Left lung (tissue), 4 donors: ENCODE measurements at regions not wholly inside any gene's neighbourhood (a gene's known extent, or its start where the extent isn't known, plus 50 kb on each side); places are given as distances from the start of the nearest gene placed in this dataset.

Source experiments
- ATAC-seq: fragments of 200-7000 bp; cut with Tn5 transposase; one replicate; pipeline ENCODE4 v1.9.1; 2020; ENCODE audit warnings: moderate library complexity
- DNase-seq, 4 donors: peaks; one replicate each; pipeline ENCODE4 v3.0.0-alpha.2; 2013 to 2020
- H3K27ac ChIP-seq, 2 donors: fragments of 200-600 bp; sonication (generic) in 1 of 2; one replicate each; pipeline versions ENCODE4 v1.5.0 to v1.8.0; 2020 to 2021
- H3K27me3 ChIP-seq, 2 donors: fragments of 200-600 bp; sonication (generic) in 1 of 2; one replicate each; pipeline versions ENCODE4 v1.5.0 to v1.8.0; 2020 to 2021
- H3K36me3 ChIP-seq, 2 donors: fragments of 200-600 bp; sonication (generic) in 1 of 2; one replicate each; pipeline versions ENCODE4 v1.5.0 to v1.8.0; 2020 to 2021
- H3K4me1 ChIP-seq, 2 donors: fragments of 200-600 bp; one replicate each; pipeline ENCODE4 v1.8.0; 2021
- H3K4me3 ChIP-seq, 2 donors: fragments of 200-600 bp; sonication (generic) in 1 of 2; one replicate each; pipeline versions ENCODE4 v1.5.0 to v1.8.0; 2020 to 2021; ENCODE audit warnings: mild to moderate bottlenecking in 1 of 2
- H3K9me3 ChIP-seq, 2 donors: fragments of 200-600 bp; sonication (generic) in 1 of 2; one replicate each; pipeline versions ENCODE4 v1.5.0 to v1.8.0; 2020 to 2021
- CTCF ChIP-seq, 2 donors: fragments of 200-600 bp; sonication (generic) in 1 of 2; IDR thresholded peaks; one replicate each; pipeline versions ENCODE4 v1.5.0 to v1.8.0; 2021; ENCODE audit warnings: antibody characterized with exemption in 2 of 2
- intact Hi-C, 2 donors: fragments of 100-400 bp; cut with DNase I; formaldehyde crosslinking; loops; one replicate each; pipeline versions ENCODE4 v1.11.2 to v1.14.2; 2022
- donor health status: DM: no; HTN: yes; CAD: no.
- donor health status: DM: no; HTN: no; CAD: no.

GRCh38 chr7:79787096-79787495 is 333.6 kb upstream of the MAGI2 start:
- Histone ChIP-seq H3K27ac (no peak overlapping the region), H3K9me3 (peaks cover 0 to 3% of the 10 kb centered on the region in 2 donors), H3K4me3 (no peak overlapping the region), H3K36me3 (no peaks in the 10 kb centered on the region), H3K4me1 (no peaks in the 10 kb centered on the region), H3K27me3 (no peaks in the 10 kb centered on the region)
- TF ChIP-seq CTCF (IDR thresholded peaks at IDR 0.05) = no peak
- intact Hi-C loops = no loop called here
- DNase-seq = no peak
- ATAC-seq = no peak

- H3K36me3 ChIP-seq = no peaks in the 10 kb centered on the region
- no peak for TF ChIP-seq CTCF (IDR thresholded peaks at IDR 0.05)
- intact Hi-C loops = no loop called here
- no peaks in the 10 kb centered on the region for H3K27me3 ChIP-seq
- H3K9me3 ChIP-seq = peaks cover 0 to 3% of the 10 kb centered on the region in 2 donors
- ATAC-seq (no peak), DNase-seq (no peak)
- H3K4me3 ChIP-seq = no peak overlapping the region
- no peak overlapping the region for H3K27ac ChIP-seq
- H3K4me1 ChIP-seq = no peaks in the 10 kb centered on the region
These were observed 332.7 kb upstream of the MAGI2 start for GRCh38 chr7:79786187-79786586.

- intact Hi-C loops = no loop called here
- ATAC-seq (no peak), DNase-seq (no peak)
- no peaks in the 10 kb centered on the region for H3K36me3 ChIP-seq
- H3K9me3 ChIP-seq = peaks cover 0 to 3% of the 10 kb centered on the region in 2 donors
- TF ChIP-seq CTCF (IDR thresholded peaks at IDR 0.05) = no peak
- no peak overlapping the region for H3K4me3 ChIP-seq
- no peaks in the 10 kb centered on the region for H3K27me3 ChIP-seq
- no peak overlapping the region for H3K27ac ChIP-seq
- no peaks in the 10 kb centered on the region for H3K4me1 ChIP-seq
These were observed 332.1 kb upstream of the MAGI2 start for GRCh38 chr7:79785556-79785955.

GRCh38 chr7:79782906-79783305 is 329.4 kb upstream of the MAGI2 start:
- no peak for DNase-seq
- H3K9me3 ChIP-seq = peaks cover 0 to 3% of the 10 kb centered on the region in 2 donors
- no peak overlapping the region for H3K4me3 ChIP-seq
- no peak for ATAC-seq
- intact Hi-C loops = no loop called here
- H3K4me1 ChIP-seq = no peaks in the 10 kb centered on the region
- no peaks in the 10 kb centered on the region for H3K36me3 ChIP-seq
- H3K27me3 ChIP-seq = no peaks in the 10 kb centered on the region
- no peak overlapping the region for H3K27ac ChIP-seq
- TF ChIP-seq CTCF (IDR thresholded peaks at IDR 0.05) = no peak

GRCh38 chr7:79782256-79782655 is 328.8 kb upstream of the MAGI2 start:
- ATAC-seq = no peak
- no peak for TF ChIP-seq CTCF (IDR thresholded peaks at IDR 0.05)
- Histone ChIP-seq H3K4me1 (no peaks in the 10 kb centered on the region), H3K36me3 (no peaks in the 10 kb centered on the region), H3K9me3 (peaks cover 0 to 3% of the 10 kb centered on the region in 2 donors), H3K27me3 (no peaks in the 10 kb centered on the region), H3K27ac (no peak overlapping the region), H3K4me3 (no peak overlapping the region)
- intact Hi-C loops = no loop called here
- DNase-seq = no peak
